ENCODE measurements at regions not wholly inside any gene's neighbourhood (a gene's known extent, or its start where the extent isn't known, plus 50 kb on each side); places are given as distances from the start of the nearest gene placed in this dataset.
"Not testable (repeated sequence)": the region's sequence is repeated elsewhere in the genome, so short reads cannot be mapped to it uniquely, and the experiment has no call there.

GRCh38 chr12:131272283-131272814, 318.6 kb downstream of the ADGRD1 start:
- not testable (repeated sequence) for H3K9me3 Mint-ChIP-seq; H3K27ac Mint-ChIP-seq; H3K4me3 Mint-ChIP-seq; H3K36me3 Mint-ChIP-seq; H3K27me3 Mint-ChIP-seq; H3K4me1 Mint-ChIP-seq; ATAC-seq (ENCODE audit: low read depth in 2 of 2); DNase-seq

- no peak overlapping the region for H3K4me3 Mint-ChIP-seq
- H3K27ac Mint-ChIP-seq = no peak overlapping the region
Measured at GRCh38 chr12:131273291-131273845, 319.7 kb downstream of the ADGRD1 start.

GRCh38 chr12:131274061-131274460, 320.4 kb downstream of the ADGRD1 start:
- H3K36me3 Mint-ChIP-seq = no peaks in the 10 kb centered on the region

More at GRCh38 chr12:131273291-131273845, 319.7 kb downstream of the ADGRD1 start:
- ATAC-seq (ENCODE audit: low read depth in 2 of 2) = no peak
- no peaks in the 10 kb centered on the region for H3K36me3 Mint-ChIP-seq
- H3K27me3 Mint-ChIP-seq = no peaks in the 10 kb centered on the region
- no peaks in the 10 kb centered on the region for H3K4me1 Mint-ChIP-seq
- no peak for DNase-seq
- H3K9me3 Mint-ChIP-seq = no peaks in the 10 kb centered on the region

GRCh38 chr12:131274906-131275305, 321.2 kb downstream of the ADGRD1 start:
- no peaks in the 10 kb centered on the region for H3K9me3 Mint-ChIP-seq
- H3K27ac Mint-ChIP-seq = peak overlapping the region in 1 of 6 donors; percentile 29
- ATAC-seq (ENCODE audit: low read depth in 2 of 2) (no peak), DNase-seq (no peak)
- no peaks in the 10 kb centered on the region for H3K4me1 Mint-ChIP-seq
- no peaks in the 10 kb centered on the region for H3K27me3 Mint-ChIP-seq
- H3K36me3 Mint-ChIP-seq = no peaks in the 10 kb centered on the region
- H3K4me3 Mint-ChIP-seq = no peak overlapping the region

More at GRCh38 chr12:131274061-131274460, 320.4 kb downstream of the ADGRD1 start:
- Mint-ChIP-seq H3K4me3 (peak overlapping the region in 1 of 8 donors; percentile 60), H3K27me3 (no peaks in the 10 kb centered on the region), H3K9me3 (no peaks in the 10 kb centered on the region), H3K4me1 (no peaks in the 10 kb centered on the region), H3K27ac (no peak overlapping the region)
- no peak for DNase-seq
- no peak for ATAC-seq (ENCODE audit: low read depth in 2 of 2)

GRCh38 chr12:131275824-131276223, 322.1 kb downstream of the ADGRD1 start:
- no peak overlapping the region for H3K4me3 Mint-ChIP-seq
- no peaks in the 10 kb centered on the region for H3K36me3 Mint-ChIP-seq
- H3K4me1 Mint-ChIP-seq = no peaks in the 10 kb centered on the region
- H3K27ac Mint-ChIP-seq = no peak overlapping the region
- no peaks in the 10 kb centered on the region for H3K27me3 Mint-ChIP-seq
- H3K9me3 Mint-ChIP-seq = no peaks in the 10 kb centered on the region
- no peak for ATAC-seq (ENCODE audit: low read depth in 2 of 2)
- no peak for DNase-seq

GRCh38 chr12:131276501-131277185, 322.9 kb downstream of the ADGRD1 start:
- Mint-ChIP-seq H3K4me3 (no peak overlapping the region), H3K36me3 (no peaks in the 10 kb centered on the region), H3K27me3 (no peaks in the 10 kb centered on the region), H3K27ac (no peak overlapping the region), H3K9me3 (no peaks in the 10 kb centered on the region), H3K4me1 (no peaks in the 10 kb centered on the region)
- ATAC-seq (ENCODE audit: low read depth in 2 of 2) = no peak
- no peak for DNase-seq

GRCh38 chr12:131277186-131278091, 323.7 kb downstream of the ADGRD1 start:
- ATAC-seq (ENCODE audit: low read depth in 2 of 2); H3K27ac Mint-ChIP-seq; H3K4me1 Mint-ChIP-seq; H3K36me3 Mint-ChIP-seq; H3K27me3 Mint-ChIP-seq; H3K4me3 Mint-ChIP-seq; H3K9me3 Mint-ChIP-seq; DNase-seq: not testable (repeated sequence)

- H3K9me3 Mint-ChIP-seq; H3K36me3 Mint-ChIP-seq; ATAC-seq (ENCODE audit: low read depth in 2 of 2); DNase-seq; H3K27me3 Mint-ChIP-seq; H3K27ac Mint-ChIP-seq; H3K4me1 Mint-ChIP-seq; H3K4me3 Mint-ChIP-seq: not testable (repeated sequence)
Measured at GRCh38 chr12:131278451-131279115, 324.9 kb downstream of the ADGRD1 start.

- Mint-ChIP-seq H3K9me3 (no peaks in the 10 kb centered on the region), H3K4me1 (no peaks in the 10 kb centered on the region)
- DNase-seq = no peak
Measured at GRCh38 chr12:131279281-131279921, 325.7 kb downstream of the ADGRD1 start.

GRCh38 chr12:131280426-131280825, 326.7 kb downstream of the ADGRD1 start:
- DNase-seq (no peak), ATAC-seq (ENCODE audit: low read depth in 2 of 2) (no peak)
- Mint-ChIP-seq H3K27me3 (no peaks in the 10 kb centered on the region), H3K27ac (peak overlapping the region in 1 of 6 donors; percentile 90), H3K4me3 (no peak overlapping the region), H3K36me3 (no peaks in the 10 kb centered on the region), H3K4me1 (peaks cover 0 to 4% (median 0%) of the 10 kb centered on the region in 3 donors), H3K9me3 (no peaks in the 10 kb centered on the region)

More at GRCh38 chr12:131279281-131279921, 325.7 kb downstream of the ADGRD1 start:
- ATAC-seq (ENCODE audit: low read depth in 2 of 2) = no peak
- no peak overlapping the region for H3K27ac Mint-ChIP-seq
- H3K4me3 Mint-ChIP-seq = no peak overlapping the region
- no peaks in the 10 kb centered on the region for H3K27me3 Mint-ChIP-seq
- H3K36me3 Mint-ChIP-seq = no peaks in the 10 kb centered on the region

GRCh38 chr12:131281016-131281415, 327.3 kb downstream of the ADGRD1 start:
- H3K4me3 Mint-ChIP-seq = no peak overlapping the region
- DNase-seq = no peak
- no peak for ATAC-seq (ENCODE audit: low read depth in 2 of 2)
- H3K27me3 Mint-ChIP-seq = no peaks in the 10 kb centered on the region
- peaks cover 0 to 5% (median 0%) of the 10 kb centered on the region in 3 donors for H3K4me1 Mint-ChIP-seq
- H3K27ac Mint-ChIP-seq = peak overlapping the region in 1 of 6 donors; percentile 90
- H3K36me3 Mint-ChIP-seq = no peaks in the 10 kb centered on the region
- no peaks in the 10 kb centered on the region for H3K9me3 Mint-ChIP-seq

GRCh38 chr12:131282292-131283080, 328.8 kb downstream of the ADGRD1 start:
- Mint-ChIP-seq H3K9me3 (no peaks in the 10 kb centered on the region), H3K27ac (no peak overlapping the region), H3K4me1 (peaks cover 0 to 5% (median 0%) of the 10 kb centered on the region in 3 donors), H3K27me3 (no peaks in the 10 kb centered on the region), H3K36me3 (no peaks in the 10 kb centered on the region), H3K4me3 (no peak overlapping the region)
- no peak for DNase-seq
- no peak for ATAC-seq (ENCODE audit: low read depth in 2 of 2)

Measured in naive B cell (primary cell).